ENCODE measurements at regions not wholly inside any gene's neighbourhood (a gene's known extent, or its start where the extent isn't known, plus 50 kb on each side); places are given as distances from the start of the nearest gene placed in this dataset.

GRCh38 chr2:28698545-28698944 lies 53.1 kb upstream of the PPP1CB start:
- H3K79me2 ChIP-seq (ENCODE audit: insufficient read depth, low read length), result no peaks in the 10 kb centered on the region
- Mint-ChIP-seq H3K27ac (no peak overlapping the region), H3K4me3 (no peak overlapping the region), H3K36me3 (ENCODE audit: insufficient read depth in 1 of 3, low read depth in 3 of 3) (no peaks in the 10 kb centered on the region), H3K27me3 (ENCODE audit: low read depth) (no peaks in the 10 kb centered on the region; the same call in none of the 2 replicates), H3K9me3 (no peaks in the 10 kb centered on the region), H3K4me1 (peaks cover 10 to 19% of the 10 kb centered on the region in 2 experiments)
- no peak overlapping the region for H3K14ac ChIP-seq (ENCODE audit: insufficient read depth, low read length)
- no peak overlapping the region for H3K18ac ChIP-seq (ENCODE audit: insufficient read length, low read depth, low read length)
- H3K27me3 ChIP-seq (ENCODE audit: insufficient read depth, low read length), result no peaks in the 10 kb centered on the region
- H2AK5ac ChIP-seq (ENCODE audit: insufficient read length, low read length), result no peak overlapping the region
- no peak overlapping the region for H2BK5ac ChIP-seq (ENCODE audit: insufficient read length, low read length)
- no peaks in the 10 kb centered on the region for H3K79me1 ChIP-seq (ENCODE audit: insufficient read depth, low read depth, low read length, poor library complexity, severe bottlenecking)
- H3K23me2 ChIP-seq (ENCODE audit: insufficient read length, low read depth, low read length, poor library complexity, severe bottlenecking), result no peaks in the 10 kb centered on the region
- no peaks in the 10 kb centered on the region for H4K20me1 ChIP-seq (ENCODE audit: control insufficient read depth, insufficient read depth, insufficient read length)
- DNase-seq, result no peak
- H3K9me3 ChIP-seq (ENCODE audit: control insufficient read depth, low read depth, low read length), result no peaks in the 10 kb centered on the region
- H3K4ac ChIP-seq (ENCODE audit: low read depth, low read length), result no peak overlapping the region
- no peak overlapping the region for H2AFZ ChIP-seq (ENCODE audit: low read length)
- H2BK120ac ChIP-seq (ENCODE audit: low read depth, low read length, poor library complexity, severe bottlenecking), result no peak overlapping the region
- no CpG with 5 or more reads among the region's 3 CpGs for WGBS (ENCODE audit: extremely low coverage, insufficient read length, low lambda C conversion rate)
- no peak overlapping the region for H4K91ac ChIP-seq (ENCODE audit: insufficient read length, low read depth, low read length)
- H2BK20ac ChIP-seq (ENCODE audit: low read depth, low read length, poor library complexity, severe bottlenecking), result no peak overlapping the region
- H2BK15ac ChIP-seq (ENCODE audit: low read depth, low read length), result no peak overlapping the region
- H3K27ac ChIP-seq (ENCODE audit: insufficient read length, low read depth, low read length), result no peak overlapping the region
- no peak overlapping the region for H2BK12ac ChIP-seq (ENCODE audit: insufficient read length, low read depth, low read length)
- no peak overlapping the region for H3K9ac ChIP-seq (ENCODE audit: extremely low read depth, insufficient read length, low read length)
- H4K8ac ChIP-seq (replicated peaks; ENCODE audit: insufficient read length, low read depth, low read length), result no peak overlapping the region
- no peak overlapping the region for H3K4me2 ChIP-seq (ENCODE audit: insufficient read depth, insufficient read length, low read length)
- H3K23ac ChIP-seq (ENCODE audit: insufficient read length, low read depth, low read length), result no peak overlapping the region
- no peaks in the 10 kb centered on the region for H3K4me1 ChIP-seq (ENCODE audit: insufficient read depth, low read length)
- no peak overlapping the region for H3K56ac ChIP-seq (ENCODE audit: insufficient read length, low read depth, low read length)
- no peak overlapping the region for H4K5ac ChIP-seq (ENCODE audit: insufficient read length, low read depth, low read length)
- no peak for TF ChIP-seq CTCF (conservative IDR thresholded peaks at IDR 0.05)
- no peak overlapping the region for H3T11ph ChIP-seq (ENCODE audit: low read length)

Data from H9 (cell line).